Hepatocyte (in vitro differentiated cells): ENCODE measurements at regions not wholly inside any gene's neighbourhood (a gene's known extent, or its start where the extent isn't known, plus 50 kb on each side); places are given as distances from the start of the nearest gene placed in this dataset.

Source experiments
- DNase-seq: peaks from one replicate; pipeline ENCODE4 v3.0.0-alpha.2; 2016; ENCODE audit warnings: low spot score
- H2AFZ ChIP-seq: fragments of 200-600 bp; sonication (generic); 2 replicates; pipeline ENCODE4 v1.6.0; 2016; ENCODE audit warnings: antibody characterized with exemption, mild to moderate bottlenecking
- H3K27ac ChIP-seq: fragments of 200-600 bp; sonication (generic); 2 replicates; pipeline ENCODE4 v1.5.1; 2016; ENCODE audit warnings: mild to moderate bottlenecking
- H3K27me3 ChIP-seq: fragments of 200-600 bp; sonication (generic); 2 replicates; pipeline ENCODE4 v1.6.1; 2016
- H3K36me3 ChIP-seq: fragments of 200-600 bp; sonication (generic); replicated peaks from 2 replicates; pipeline ENCODE4 v1.5.1; 2016; ENCODE audit warnings: low read depth; ENCODE audit not compliant: insufficient read depth
- H3K4me1 ChIP-seq: fragments of 200-600 bp; sonication (generic); 2 replicates; pipeline ENCODE4 v1.5.1; 2016; ENCODE audit warnings: mild to moderate bottlenecking, moderate library complexity; ENCODE audit not compliant: insufficient read depth
- H3K4me2 ChIP-seq: fragments of 200-600 bp; sonication (generic); 2 replicates; pipeline ENCODE4 v1.6.0; 2016
- H3K4me3 ChIP-seq: fragments of 200-600 bp; sonication (generic); 2 replicates; pipeline ENCODE4 v1.5.1; 2016; ENCODE audit warnings: mild to moderate bottlenecking
- H3K79me2 ChIP-seq: fragments of 200-600 bp; sonication (generic); 2 replicates; pipeline ENCODE4 v1.6.0; 2017; ENCODE audit warnings: mild to moderate bottlenecking
- H3K9me2 ChIP-seq: fragments of 200-600 bp; sonication (generic); replicated peaks from 2 replicates; pipeline ENCODE4 v1.6.0; 2017; ENCODE audit warnings: mild to moderate bottlenecking; ENCODE audit not compliant: insufficient read depth
- H3K9me3 ChIP-seq: fragments of 200-600 bp; sonication (generic); 2 replicates; pipeline ENCODE4 v1.5.1; 2016; ENCODE audit warnings: low read depth, mild to moderate bottlenecking
- H4K20me1 ChIP-seq: fragments of 200-600 bp; sonication (generic); 2 replicates; pipeline ENCODE4 v1.6.0; 2016; ENCODE audit warnings: mild to moderate bottlenecking; ENCODE audit not compliant: insufficient read depth, poor library complexity, severe bottlenecking
- CTCF ChIP-seq: fragments of 200-600 bp; sonication (generic); IDR thresholded peaks from 2 replicates; pipeline ENCODE4 v1.5.1; 2016; ENCODE audit warnings: antibody characterized with exemption, mild to moderate bottlenecking; ENCODE audit not compliant: poor library complexity
- EZH2 ChIP-seq: fragments of 200-600 bp; sonication (generic); IDR thresholded peaks from 2 replicates; pipeline ENCODE4 v1.6.1; 2016; ENCODE audit warnings: antibody characterized with exemption, mild to moderate bottlenecking, borderline replicate concordance
- EZH2phosphoT487 ChIP-seq: fragments of 200-600 bp; sonication (generic); IDR thresholded peaks from one replicate; pipeline ENCODE4 v1.6.1; 2018; ENCODE audit warnings: antibody characterized with exemption, mild to moderate bottlenecking, low read depth, moderate library complexity; ENCODE audit not compliant: unreplicated experiment, severe bottlenecking
- WGBS: methylation state at CpG from one replicate; pipeline ENCODE4 v1.1.6; 2016; ENCODE audit warnings: low lambda C conversion rate; ENCODE audit errors: missing lambda C conversion rate; 5-methylcytosine and 5-hydroxymethylcytosine counted together

- no peaks in the 10 kb centered on the region for H3K27me3 ChIP-seq
- no peaks in the 10 kb centered on the region for H3K9me3 ChIP-seq
- DNase-seq: no peak
- H3K36me3 ChIP-seq: no peaks in the 10 kb centered on the region
- no peaks in the 10 kb centered on the region for H4K20me1 ChIP-seq
- no peak overlapping the region for H3K4me2 ChIP-seq
- no peak overlapping the region for H2AFZ ChIP-seq
- no peaks in the 10 kb centered on the region for H3K79me2 ChIP-seq
- H3K27ac ChIP-seq: no peak overlapping the region
- H3K9me2 ChIP-seq: no peaks in the 10 kb centered on the region
- TF ChIP-seq EZH2phosphoT487: no peak
- no peak for TF ChIP-seq EZH2
- TF ChIP-seq CTCF: no peak
- 86% methylated on average over 4 of the region's 4 CpGs for WGBS
- H3K4me1 ChIP-seq: no peaks in the 10 kb centered on the region
- H3K4me3 ChIP-seq: no peak overlapping the region
These were observed 271.0 kb downstream of the MYCN start for GRCh38 chr2:16211341-16211740.

DNA sequence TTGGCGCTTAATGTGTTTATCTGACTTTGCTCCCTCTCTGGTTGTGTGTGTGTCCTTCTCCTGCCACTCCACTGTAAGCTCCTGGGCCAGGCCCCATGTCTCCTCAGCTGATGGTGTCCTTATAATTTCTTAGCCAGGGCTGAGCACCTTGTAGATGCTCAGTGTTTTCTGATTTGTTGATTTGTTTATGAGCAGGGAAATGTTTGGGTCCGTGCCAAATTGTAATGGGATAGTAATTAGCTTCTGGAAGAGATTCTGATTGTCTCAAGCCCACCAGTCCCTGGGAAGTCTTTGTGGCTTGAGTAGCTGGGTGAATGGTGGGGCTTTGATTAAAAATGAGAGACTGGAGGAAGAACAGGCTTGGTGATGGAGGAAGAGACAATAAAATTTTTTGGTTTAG is 270.5 kb downstream of the MYCN start:
- Histone ChIP-seq H2AFZ (no peak overlapping the region), H3K4me1 (no peaks in the 10 kb centered on the region), H3K4me3 (no peak overlapping the region), H3K27me3 (no peaks in the 10 kb centered on the region), H3K9me2 (no peaks in the 10 kb centered on the region), H3K36me3 (no peaks in the 10 kb centered on the region), H3K9me3 (no peaks in the 10 kb centered on the region), H3K79me2 (no peaks in the 10 kb centered on the region), H3K4me2 (no peak overlapping the region), H4K20me1 (no peaks in the 10 kb centered on the region), H3K27ac (no peak overlapping the region)
- DNase-seq: no peak
- TF ChIP-seq EZH2 (no peak), EZH2phosphoT487 (no peak), CTCF (no peak)
- 85% methylated on average over 2 of the region's 2 CpGs for WGBS

- no peak overlapping the region for H2AFZ ChIP-seq
- DNase-seq: no peak
- H4K20me1 ChIP-seq: no peaks in the 10 kb centered on the region
- no peaks in the 10 kb centered on the region for H3K4me1 ChIP-seq
- no peaks in the 10 kb centered on the region for H3K27me3 ChIP-seq
- H3K36me3 ChIP-seq: no peaks in the 10 kb centered on the region
- WGBS: 89% methylated on average over 1 of the region's 1 CpG
- no peak for TF ChIP-seq EZH2phosphoT487
- no peak for TF ChIP-seq EZH2
- TF ChIP-seq CTCF: no peak
- H3K27ac ChIP-seq: no peak overlapping the region
- H3K9me2 ChIP-seq: no peaks in the 10 kb centered on the region
- H3K4me3 ChIP-seq: no peak overlapping the region
- no peaks in the 10 kb centered on the region for H3K9me3 ChIP-seq
- no peak overlapping the region for H3K4me2 ChIP-seq
- no peaks in the 10 kb centered on the region for H3K79me2 ChIP-seq
These were observed 269.4 kb downstream of the MYCN start for GRCh38 chr2:16209799-16210198.

DNA sequence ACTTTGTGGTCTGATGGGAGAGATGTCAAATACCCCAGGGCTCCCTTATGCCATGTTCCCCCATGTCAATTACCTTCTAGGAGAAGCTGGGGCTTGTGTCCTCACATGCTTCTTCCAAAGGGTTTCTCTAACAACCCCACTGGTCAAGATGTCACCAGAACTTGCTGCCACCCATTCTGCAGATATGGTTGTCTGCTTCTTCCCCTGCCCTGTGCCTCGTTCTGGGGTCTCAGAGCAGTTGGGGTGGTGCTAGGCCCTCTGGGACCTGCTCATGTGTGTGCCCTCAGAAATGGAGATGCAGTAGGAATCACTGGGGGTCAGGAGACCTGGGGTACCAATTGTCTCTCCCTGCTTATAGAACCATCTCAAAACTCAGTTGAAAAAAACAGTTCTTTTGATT is 268.6 kb downstream of the MYCN start:
- TF ChIP-seq EZH2phosphoT487 (no peak), CTCF (no peak), EZH2 (no peak)
- Histone ChIP-seq H3K27ac (no peak overlapping the region), H3K79me2 (no peaks in the 10 kb centered on the region), H3K4me1 (no peaks in the 10 kb centered on the region), H3K9me3 (no peaks in the 10 kb centered on the region), H3K9me2 (no peaks in the 10 kb centered on the region), H3K36me3 (no peaks in the 10 kb centered on the region), H2AFZ (no peak overlapping the region), H3K4me2 (no peak overlapping the region), H3K4me3 (no peak overlapping the region), H4K20me1 (no peaks in the 10 kb centered on the region), H3K27me3 (no peaks in the 10 kb centered on the region)
- DNase-seq: no peak
- 96% methylated on average over 1 of the region's 1 CpG for WGBS
